Mesenteric fat pad (tissue), 1 donor: ENCODE measurements at regions not wholly inside any gene's neighbourhood (a gene's known extent, or its start where the extent isn't known, plus 50 kb on each side); places are given as distances from the start of the nearest gene placed in this dataset.

Source experiments
- DNase-seq: peaks from one replicate; pipeline ENCODE4 v3.0.0-alpha.2; 2020; ENCODE audit warnings: low spot score
- donor health status: DM: yes; HTN: yes; CAD: no.

DNA sequence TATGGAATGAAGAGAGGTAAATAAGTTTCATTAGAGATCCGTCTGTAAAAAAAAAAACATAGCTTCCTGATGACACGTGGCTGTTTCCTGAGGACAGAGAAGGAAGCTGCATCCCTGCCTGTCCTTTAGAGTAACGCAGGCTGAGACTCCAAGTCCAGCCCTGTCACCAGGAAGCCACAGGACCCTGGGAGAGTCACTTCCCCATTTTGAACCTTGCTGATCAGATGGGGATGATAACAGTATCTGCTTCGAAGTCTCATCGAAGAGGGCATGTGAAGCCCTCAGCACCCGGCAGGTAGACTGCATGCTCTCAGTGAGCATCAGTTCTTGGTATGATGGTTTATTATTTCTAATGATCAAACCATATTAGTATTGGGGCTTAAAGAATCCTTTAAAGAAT lies 139.1 kb upstream of the KCNG1 start:
- DNase-seq: no peak

DNA sequence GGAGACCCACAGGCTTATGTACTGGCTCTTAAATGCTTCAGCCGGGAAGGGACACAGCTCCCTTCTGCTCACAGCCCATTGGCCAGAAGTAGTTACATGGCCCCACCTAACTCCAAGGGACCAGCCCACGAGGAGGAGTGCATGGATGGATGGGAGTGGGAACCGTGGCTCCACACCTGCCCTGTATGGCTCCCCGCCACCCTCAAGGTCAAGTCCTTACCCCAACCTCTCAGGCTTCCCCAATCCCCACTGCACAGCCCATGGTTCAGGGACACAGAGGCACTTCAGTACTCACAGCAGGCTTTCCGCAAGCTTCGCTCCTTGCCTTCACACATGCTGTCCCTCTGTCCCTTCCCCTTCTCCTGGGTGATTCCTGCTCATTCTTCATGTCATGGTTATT lies 137.9 kb upstream of the KCNG1 start:
- DNase-seq: no peak

DNA sequence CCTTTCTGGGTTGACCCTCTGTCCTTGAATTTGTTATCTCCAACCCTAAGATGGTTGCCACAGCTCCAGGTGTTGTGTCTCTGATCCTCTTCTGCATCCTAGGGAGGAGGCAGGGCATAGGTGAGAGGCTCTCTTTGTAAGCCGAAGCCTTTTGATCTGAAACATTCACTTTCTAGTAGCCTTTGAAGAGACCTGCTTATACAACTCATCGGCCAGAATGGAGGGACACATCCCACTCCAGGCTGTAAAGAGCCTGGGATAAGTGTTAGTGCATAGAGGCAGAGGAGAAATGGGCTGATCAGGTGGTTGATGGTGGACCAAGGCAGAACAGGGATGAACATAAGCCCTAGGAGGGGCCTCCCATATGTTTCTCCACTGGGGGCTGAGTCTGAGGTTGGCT lies 137.1 kb upstream of the KCNG1 start:
- no peak for DNase-seq

DNA sequence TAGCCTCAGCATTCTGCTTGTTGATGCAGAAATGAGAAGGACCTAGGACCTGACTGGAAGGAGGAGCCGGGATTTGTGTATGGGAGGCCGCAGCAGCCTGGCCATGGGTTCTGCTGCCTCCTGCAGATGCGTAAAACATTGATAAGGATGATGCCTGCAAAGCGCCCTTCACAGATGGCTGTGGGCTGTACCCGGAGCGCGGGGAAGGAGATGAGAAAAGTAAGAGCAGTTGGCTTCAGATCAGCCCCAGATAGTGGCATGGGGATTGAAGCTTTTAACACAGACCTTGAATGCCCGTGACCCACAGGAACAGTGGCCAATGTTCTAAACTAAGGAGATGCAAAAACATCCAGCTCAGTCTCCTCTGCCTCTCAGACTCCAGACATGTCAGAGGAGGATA lies 136.4 kb upstream of the KCNG1 start:
- no peak for DNase-seq

- no peak for DNase-seq
Measured at GRCh38 chr20:51158226-51158625, 135.3 kb upstream of the KCNG1 start.

DNA sequence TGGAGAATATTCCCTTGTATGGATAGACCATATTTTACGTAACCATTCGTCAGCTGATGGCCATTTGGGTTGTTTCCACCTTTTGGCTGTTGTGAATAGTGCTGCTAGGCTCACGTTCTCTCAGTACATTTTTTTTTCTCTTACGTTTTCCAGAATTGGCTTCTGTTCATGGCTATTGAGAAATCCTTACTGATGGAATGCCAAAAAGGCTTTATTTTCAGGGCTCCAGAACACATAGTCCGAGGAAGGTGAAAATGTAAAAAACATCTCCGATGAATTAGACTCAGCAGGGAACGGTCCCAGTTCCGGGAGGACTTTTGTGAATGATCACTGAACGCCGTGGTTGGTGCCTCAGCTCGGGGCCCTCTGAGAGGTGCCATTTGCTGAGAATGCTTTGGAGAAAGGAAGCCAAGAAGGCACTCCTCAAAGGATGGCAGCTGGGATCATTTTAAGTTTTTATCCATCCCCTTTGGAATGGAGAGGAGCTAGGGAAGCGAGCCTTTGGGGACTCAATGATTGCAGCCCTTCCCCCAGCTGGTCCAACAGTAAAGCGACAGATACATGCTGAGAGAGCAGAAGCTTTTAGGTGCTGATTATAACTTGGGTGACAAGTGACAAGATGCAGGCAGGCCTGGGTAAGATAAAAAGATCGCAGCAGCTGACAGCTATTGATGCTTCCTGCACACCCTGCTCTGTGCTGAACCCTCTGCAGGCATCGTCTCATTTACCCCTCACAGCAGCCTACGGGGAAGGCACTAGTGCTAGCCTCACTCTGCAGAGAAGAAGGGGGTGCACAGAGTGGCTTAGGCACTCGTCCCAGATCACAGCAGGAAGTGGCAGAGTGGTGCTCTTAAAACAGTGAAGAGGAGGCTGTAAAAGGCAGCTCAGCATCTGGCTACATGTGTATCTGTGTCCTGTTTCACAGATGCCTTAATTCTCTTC lies 133.4 kb upstream of the KCNG1 start:
- no peak for DNase-seq

DNA sequence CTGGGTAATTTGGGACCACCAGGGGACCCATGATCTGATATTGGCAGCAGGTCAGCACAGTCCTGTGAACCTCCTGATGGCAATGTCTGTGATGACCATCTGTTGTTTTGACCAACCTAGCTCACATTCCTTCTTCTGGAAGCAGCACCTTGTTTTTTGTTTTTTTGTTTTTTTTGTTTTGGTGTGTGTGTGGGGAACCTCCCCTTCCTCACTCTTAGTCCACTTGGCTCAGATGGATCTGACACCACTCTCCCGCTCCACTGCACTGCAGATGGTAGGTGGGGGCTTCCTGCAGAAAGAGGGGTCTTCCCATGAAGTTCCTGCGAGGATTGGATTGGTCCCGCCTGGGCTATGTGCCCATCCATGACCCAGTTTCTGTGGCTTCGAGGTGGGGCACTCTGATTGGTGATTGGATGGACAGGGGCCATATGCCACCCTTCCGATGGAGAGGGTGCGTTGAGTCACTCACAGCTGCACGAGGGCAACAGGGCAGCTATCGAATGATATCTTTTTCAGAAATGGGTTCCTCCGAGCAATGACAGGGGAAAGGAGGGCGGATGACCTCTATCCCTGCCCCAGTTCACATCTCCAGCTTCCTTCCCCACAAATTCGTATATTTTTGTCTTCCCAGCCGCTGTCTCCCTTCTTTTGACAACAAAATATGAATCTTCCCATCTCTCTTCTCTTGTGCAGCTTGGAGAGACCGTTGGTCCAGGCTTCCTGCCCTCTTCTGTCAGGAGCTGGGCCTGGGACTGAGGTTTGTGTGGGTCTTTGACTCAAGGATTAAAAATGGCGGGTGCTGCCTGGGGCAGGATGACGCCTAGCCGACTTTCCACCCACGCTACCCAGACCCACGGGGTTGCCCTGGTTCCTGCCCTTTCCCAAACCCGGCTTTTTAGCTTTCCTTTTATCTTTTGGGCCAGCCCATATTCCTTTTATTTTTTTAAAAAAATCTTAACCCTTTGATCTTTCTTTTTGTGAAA lies 132.1 kb upstream of the KCNG1 start:
- DNase-seq: no peak

GRCh38 chr20:51153867-51154707 lies 131.2 kb upstream of the KCNG1 start:
- no peak for DNase-seq

DNA sequence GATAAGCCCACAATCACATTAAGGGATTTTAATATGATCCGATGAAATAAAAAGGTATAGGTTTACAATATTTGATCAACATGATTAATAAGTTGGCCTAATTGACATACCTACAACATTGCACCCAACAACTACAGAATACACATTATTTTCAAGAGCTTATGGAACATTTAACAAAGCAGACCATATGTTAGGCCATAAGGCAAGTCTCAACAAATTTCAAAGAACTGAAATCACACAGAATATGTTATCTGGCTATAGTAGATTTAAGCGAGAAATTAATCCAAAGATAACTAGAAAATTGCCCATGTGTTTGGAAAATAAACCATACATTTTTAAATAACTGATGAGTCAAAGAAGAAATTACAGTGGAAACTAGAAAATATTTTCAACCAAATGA lies 126.0 kb upstream of the KCNG1 start:
- DNase-seq: no peak

GRCh38 chr20:51144476-51144875 lies 121.6 kb upstream of the KCNG1 start:
- no peak for DNase-seq

DNA sequence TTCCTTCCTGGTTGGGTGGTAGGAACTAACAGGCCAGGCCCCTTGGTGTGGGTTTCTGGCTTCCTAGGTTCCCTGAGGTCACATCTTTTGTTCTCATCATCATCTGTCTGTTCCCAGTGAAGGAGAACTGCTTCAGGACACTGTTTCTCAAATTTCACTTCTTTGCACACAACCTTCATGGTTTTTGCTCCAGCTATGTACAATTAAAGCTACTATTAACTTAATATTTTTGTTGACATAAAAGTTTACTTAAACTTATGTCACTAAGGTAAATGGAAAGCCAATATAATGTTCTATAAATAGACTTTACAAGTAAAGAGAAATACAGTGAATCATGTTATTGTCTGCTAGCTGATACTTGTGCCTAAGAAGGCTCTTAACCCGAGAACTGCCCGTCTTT lies 120.7 kb upstream of the KCNG1 start:
- DNase-seq: no peak

- DNase-seq: no peak
Measured at GRCh38 chr20:51142448-51142847, 119.5 kb upstream of the KCNG1 start.

DNA sequence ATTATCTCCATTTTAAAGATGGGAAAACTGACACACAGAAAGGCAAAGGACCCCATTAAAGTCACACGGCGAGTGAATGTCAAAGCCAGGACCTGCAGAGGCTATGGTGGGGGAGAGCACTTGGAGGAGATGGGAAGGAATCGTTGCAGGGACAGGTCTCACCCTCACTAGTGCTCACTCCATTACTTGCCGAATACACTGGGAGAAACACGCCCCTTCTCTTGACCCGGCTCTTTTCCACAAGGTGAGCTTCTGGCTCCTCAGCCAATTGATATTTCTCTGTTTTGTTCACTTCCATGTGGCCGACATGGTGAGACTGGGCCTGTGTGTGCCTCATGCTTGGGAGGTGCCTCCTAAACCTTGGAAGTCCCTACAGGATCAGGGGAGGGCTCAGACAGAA lies 117.8 kb upstream of the KCNG1 start:
- no peak for DNase-seq

DNA sequence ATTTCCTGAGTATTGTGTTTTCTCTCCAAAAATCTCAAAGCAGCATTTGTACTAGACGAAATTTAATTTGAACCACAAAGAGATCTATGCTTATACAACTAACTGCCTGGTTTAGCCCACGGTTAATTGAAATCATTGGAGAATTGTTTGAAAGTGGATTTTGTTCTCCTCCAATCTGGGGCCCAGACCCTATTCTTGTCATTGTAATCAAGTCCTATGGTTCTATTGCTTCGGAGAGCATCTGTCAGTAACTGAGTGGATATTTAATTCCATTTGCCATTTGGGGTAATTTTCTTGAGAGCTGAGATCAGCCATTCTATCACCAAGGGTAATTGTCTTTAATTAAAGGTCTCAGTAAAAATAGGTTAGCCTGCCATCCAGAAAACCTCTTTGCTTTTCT lies 117.0 kb upstream of the KCNG1 start:
- DNase-seq: no peak

- no peak for DNase-seq
Measured at GRCh38 chr20:51138576-51138975, 115.7 kb upstream of the KCNG1 start.

- no peak for DNase-seq
Measured at GRCh38 chr20:51137461-51137860, 114.6 kb upstream of the KCNG1 start.

DNA sequence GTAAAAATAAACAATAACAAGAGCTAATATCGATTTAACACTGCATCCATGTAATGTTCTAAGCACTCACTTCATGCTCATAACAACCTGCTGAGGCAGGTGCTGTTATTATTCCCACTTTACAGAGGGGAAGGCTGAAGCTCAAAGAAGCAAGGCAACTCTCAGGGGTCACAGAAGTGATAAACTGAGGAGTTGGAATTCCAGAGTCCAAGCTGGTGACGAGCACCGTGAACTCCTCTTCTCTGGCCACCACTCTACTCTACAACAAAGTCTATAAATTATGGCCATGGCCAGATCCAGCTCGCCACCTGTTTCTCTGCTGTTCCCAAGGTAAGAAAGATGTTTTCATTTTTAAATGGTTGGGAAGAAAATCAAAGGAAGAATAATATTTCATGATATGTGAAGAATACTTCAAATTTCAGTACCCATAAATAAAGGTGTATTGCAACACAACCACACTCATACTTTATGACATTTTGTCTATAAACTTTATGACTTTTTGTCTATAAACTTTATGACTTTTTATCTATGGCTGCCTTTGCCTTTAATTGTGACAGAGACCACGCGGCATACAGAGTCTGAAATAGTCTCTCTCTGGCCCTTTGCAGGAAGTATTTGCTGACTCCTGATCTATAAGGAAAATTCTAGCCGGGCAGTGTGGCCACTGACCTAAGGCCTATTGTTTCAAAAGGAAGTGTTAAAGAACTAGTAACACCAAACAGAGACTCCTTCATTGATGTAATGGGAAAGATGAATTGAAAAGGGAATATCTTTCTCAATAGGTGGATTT lies 113.2 kb upstream of the KCNG1 start:
- DNase-seq: no peak

- DNase-seq: no peak
Measured at GRCh38 chr20:51134405-51134804, 111.5 kb upstream of the KCNG1 start.

GRCh38 chr20:51132279-51132678 lies 109.4 kb upstream of the KCNG1 start:
- no peak for DNase-seq

DNA sequence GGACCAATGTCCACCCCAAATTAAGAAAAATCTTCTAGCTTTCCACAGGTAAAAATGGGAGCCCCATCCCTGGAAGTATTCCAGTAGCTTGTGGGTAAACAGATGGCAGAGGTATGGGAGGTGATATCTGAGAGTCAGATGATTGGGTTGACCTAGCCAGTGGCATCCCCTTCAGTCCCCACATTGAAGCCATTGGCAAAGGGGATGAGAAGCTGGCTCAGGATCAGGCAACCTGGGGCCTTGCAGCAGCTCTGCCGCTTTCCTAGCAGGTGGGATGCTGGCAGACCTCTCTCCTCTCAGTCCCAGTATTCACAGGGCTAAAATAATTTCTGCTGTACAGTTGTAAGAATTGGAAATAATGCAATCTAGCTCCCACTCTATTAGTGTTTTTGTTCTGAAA lies 108.9 kb upstream of the KCNG1 start:
- DNase-seq: no peak
